Gastrocnemius medialis (tissue), 4 donors: ENCODE measurements at regions not wholly inside any gene's neighbourhood (a gene's known extent, or its start where the extent isn't known, plus 50 kb on each side); places are given as distances from the start of the nearest gene placed in this dataset.

Experiments used
- POLR2A ChIP-seq, 2 donors: fragments of 450-650 bp; IDR thresholded peaks; one replicate each; pipeline ENCODE4 v1.6.1; 2017; ENCODE audit warnings: antibody characterized with exemption in 2 of 2, mild to moderate bottlenecking in 2 of 2, moderate library complexity in 2 of 2
- TF ChIP-seq, protein P1 (sequence below), 5 experiments: fragments of 450-650 bp in 3 of 5; fragments of 200-600 bp in 2 of 5; sonication (generic) in 2 of 5; IDR thresholded peaks in 4 of 5; conservative IDR thresholded peaks in 1 of 5; 1 replicate in 4 of 5; 2 replicates in 1 of 5; pipeline ENCODE4 v1.5.1; 2016 to 2019; ENCODE audit warnings: antibody characterized with exemption in 5 of 5, mild to moderate bottlenecking in 3 of 5, moderate library complexity in 3 of 5

DNA sequence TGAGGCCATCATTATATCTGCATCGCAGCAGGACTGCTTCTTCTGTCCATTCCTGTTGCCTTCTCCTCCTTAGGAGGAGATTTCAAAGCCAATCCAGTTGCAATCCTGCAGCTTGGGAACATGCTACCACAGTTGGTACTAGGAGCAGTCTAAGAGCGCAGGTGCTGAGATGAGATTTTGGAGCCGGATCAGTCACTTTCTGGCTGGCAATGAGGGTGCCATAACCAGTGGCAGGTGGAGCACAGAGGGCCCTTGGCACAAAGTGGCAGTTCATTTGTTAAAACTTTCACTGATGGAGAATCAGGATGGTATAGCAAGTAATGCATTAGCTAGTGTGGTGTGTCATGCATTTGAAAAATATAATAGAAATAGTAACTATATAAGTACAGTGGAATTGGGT lies 173.7 kb upstream of the ATP5MC3 start:
- TF ChIP-seq, protein P1, sequence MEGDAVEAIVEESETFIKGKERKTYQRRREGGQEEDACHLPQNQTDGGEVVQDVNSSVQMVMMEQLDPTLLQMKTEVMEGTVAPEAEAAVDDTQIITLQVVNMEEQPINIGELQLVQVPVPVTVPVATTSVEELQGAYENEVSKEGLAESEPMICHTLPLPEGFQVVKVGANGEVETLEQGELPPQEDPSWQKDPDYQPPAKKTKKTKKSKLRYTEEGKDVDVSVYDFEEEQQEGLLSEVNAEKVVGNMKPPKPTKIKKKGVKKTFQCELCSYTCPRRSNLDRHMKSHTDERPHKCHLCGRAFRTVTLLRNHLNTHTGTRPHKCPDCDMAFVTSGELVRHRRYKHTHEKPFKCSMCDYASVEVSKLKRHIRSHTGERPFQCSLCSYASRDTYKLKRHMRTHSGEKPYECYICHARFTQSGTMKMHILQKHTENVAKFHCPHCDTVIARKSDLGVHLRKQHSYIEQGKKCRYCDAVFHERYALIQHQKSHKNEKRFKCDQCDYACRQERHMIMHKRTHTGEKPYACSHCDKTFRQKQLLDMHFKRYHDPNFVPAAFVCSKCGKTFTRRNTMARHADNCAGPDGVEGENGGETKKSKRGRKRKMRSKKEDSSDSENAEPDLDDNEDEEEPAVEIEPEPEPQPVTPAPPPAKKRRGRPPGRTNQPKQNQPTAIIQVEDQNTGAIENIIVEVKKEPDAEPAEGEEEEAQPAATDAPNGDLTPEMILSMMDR (IDR thresholded peaks at IDR 0.05 in 4 of 5, conservative IDR thresholded peaks at IDR 0.05 in 1 of 5): no peak
- TF ChIP-seq POLR2A (IDR thresholded peaks at IDR 0.05): no peak
